H1 (cell line): ENCODE measurements at regions not wholly inside any gene's neighbourhood (a gene's known extent, or its start where the extent isn't known, plus 50 kb on each side); places are given as distances from the start of the nearest gene placed in this dataset.

ENCODE experiments used
- CTCF ChIA-PET: fragments of 300-600 bp; sonication (Branson Sonifier 250); formaldehyde crosslinking; loops from one replicate; lab custom pipeline; 2021; ENCODE audit not compliant: partially characterized antibody; lab: Charles Lee
- POLR2A ChIA-PET: fragments of 300-600 bp; sonication (Branson Sonifier 250); formaldehyde crosslinking; loops from one replicate; lab custom pipeline; 2021; ENCODE audit warnings: inconsistent platforms; ENCODE audit not compliant: partially characterized antibody; lab: Charles Lee
- DNase-seq, 2 experiments: peaks; one replicate each; pipeline versions ENCODE4 v3.0.0 to v3.0.0-alpha.2; 2010 to 2022; ENCODE audit warnings: low spot score in 2 of 2, low read depth in 1 of 2, mixed read lengths in 1 of 2
- FAIRE-seq: peaks from 2 replicates; lab custom pipeline; 2011; peaks lifted over from hg19 to GRCh38; lab: Jason Lieb, UNC
- H2AFZ ChIP-seq: 2 replicates; pipeline ENCODE4 v1.8.1; 2012; ENCODE audit warnings: low read length, inconsistent platforms
- H2AK5ac ChIP-seq: 2 replicates; pipeline ENCODE4 v1.6.1; 2013; ENCODE audit warnings: low read depth, low read length
- H2BK120ac ChIP-seq: replicated peaks from 2 replicates; pipeline ENCODE3; 2013; ENCODE audit warnings: low read depth, low read length, inconsistent platforms
- H2BK12ac ChIP-seq: 2 replicates; pipeline ENCODE4 v1.6.1; 2013; ENCODE audit warnings: low read depth, low read length
- H2BK15ac ChIP-seq: 2 replicates; pipeline ENCODE4 v1.6.1; 2013; ENCODE audit warnings: low read length
- H2BK20ac ChIP-seq: 2 replicates; pipeline ENCODE4 v1.6.1; 2013; ENCODE audit warnings: low read length
- H2BK5ac ChIP-seq: 2 replicates; pipeline ENCODE4 v1.6.1; 2013; ENCODE audit warnings: low read depth, low read length
- H3K14ac ChIP-seq: 2 replicates; pipeline ENCODE4 v1.6.1; 2013; ENCODE audit warnings: inconsistent platforms; ENCODE audit not compliant: insufficient read length
- H3K18ac ChIP-seq: 2 replicates; pipeline ENCODE4 v1.6.1; 2013; ENCODE audit warnings: low read length; ENCODE audit errors: extremely low read depth
- H3K23ac ChIP-seq: 2 replicates; pipeline ENCODE4 v1.6.1; 2013; ENCODE audit warnings: inconsistent platforms; ENCODE audit not compliant: insufficient read length
- H3K23me2 ChIP-seq: 2 replicates; pipeline ENCODE4 v1.6.1; 2013; ENCODE audit warnings: low read depth, low read length
- H3K27ac ChIP-seq: 2 replicates; pipeline ENCODE4 v1.6.1; 2011; ENCODE audit warnings: low read depth, low read length, inconsistent platforms
- H3K27me3 ChIP-seq, 4 experiments: replicated peaks in 1 of 4; 1 replicate in 1 of 4; 2 replicates in 3 of 4; pipeline versions ENCODE4 v1.6.1 to v1.8.1; 2011 to 2013; ENCODE audit warnings: low read length in 3 of 4, mild to moderate bottlenecking in 3 of 4, inconsistent platforms in 2 of 4, mixed read lengths in 2 of 4, moderate library complexity in 1 of 4; ENCODE audit not compliant: control insufficient read depth in 3 of 4, insufficient read depth in 3 of 4; ENCODE audit errors: extremely low read depth in 1 of 4
- H3K36me3 ChIP-seq, 4 experiments: 2 replicates each; pipeline versions ENCODE4 v1.6.1 to v1.8.1; 2011 to 2013; ENCODE audit warnings: mild to moderate bottlenecking in 4 of 4, low read length in 3 of 4, moderate library complexity in 2 of 4, control low read depth in 1 of 4, inconsistent platforms in 1 of 4; ENCODE audit not compliant: insufficient read depth in 4 of 4, control insufficient read depth in 2 of 4
- H3K4ac ChIP-seq: replicated peaks from 2 replicates; pipeline ENCODE3; 2013; ENCODE audit warnings: low read length, low read depth, mixed read lengths, inconsistent platforms; ENCODE audit not compliant: insufficient read length
- H3K4me1 ChIP-seq, 4 experiments: replicated peaks in 1 of 4; 1 replicate in 1 of 4; 2 replicates in 3 of 4; pipeline versions ENCODE4 v1.6.1 to v1.8.1; 2011 to 2013; ENCODE audit warnings: low read length in 3 of 4, inconsistent platforms in 2 of 4, mixed read lengths in 1 of 4; ENCODE audit not compliant: insufficient read depth in 4 of 4, control insufficient read depth in 3 of 4
- H3K4me2 ChIP-seq, 2 experiments: 2 replicates each; pipeline versions ENCODE4 v1.6.1 to v1.8.1; 2011 to 2013; ENCODE audit warnings: low read depth in 2 of 2, low read length in 2 of 2, control low read depth in 1 of 2, inconsistent platforms in 1 of 2, mild to moderate bottlenecking in 1 of 2; ENCODE audit not compliant: insufficient read depth in 1 of 2
- H3K4me3 ChIP-seq, 4 experiments: fragments of 200-600, 300-600 bp in 1 of 4; sonication (generic), shearing (Covaris generic), sonication (Bioruptor Twin) in 1 of 4; 2 replicates each; pipeline versions ENCODE4 v1.5.1 to v1.8.1; 2011 to 2016; ENCODE audit warnings: low read length in 4 of 4, low read depth in 3 of 4, control low read depth in 2 of 4, inconsistent platforms in 2 of 4, mild to moderate bottlenecking in 2 of 4, mixed read lengths in 1 of 4, moderate library complexity in 1 of 4; ENCODE audit not compliant: insufficient read depth in 2 of 4; ENCODE audit errors: extremely low read depth in 1 of 4
- H3K56ac ChIP-seq: replicated peaks from 2 replicates; pipeline ENCODE3; 2013; ENCODE audit warnings: low read depth, mild to moderate bottlenecking, mixed read lengths, low read length, inconsistent platforms; ENCODE audit not compliant: insufficient read length
- H3K79me1 ChIP-seq: 2 replicates; pipeline ENCODE4 v1.6.1; 2013; ENCODE audit warnings: low read depth, low read length, control low read depth
- H3K79me2 ChIP-seq, 2 experiments: 2 replicates each; pipeline versions ENCODE4 v1.6.1 to v1.8.1; 2012 to 2013; ENCODE audit warnings: low read length in 2 of 2, mild to moderate bottlenecking in 2 of 2, inconsistent platforms in 1 of 2; ENCODE audit not compliant: insufficient read depth in 2 of 2, control insufficient read depth in 1 of 2
- H3K9ac ChIP-seq, 4 experiments: replicated peaks in 1 of 4; 1 replicate in 1 of 4; 2 replicates in 3 of 4; pipeline versions ENCODE4 v1.6.1 to v1.8.1; 2011 to 2013; ENCODE audit warnings: low read depth in 3 of 4, low read length in 3 of 4, control low read depth in 2 of 4, mild to moderate bottlenecking in 2 of 4, moderate library complexity in 2 of 4, inconsistent platforms in 1 of 4; ENCODE audit errors: extremely low read depth in 1 of 4
- H3K9me3 ChIP-seq, 2 experiments: 2 replicates each; pipeline versions ENCODE4 v1.6.1 to v1.8.1; 2012 to 2013; ENCODE audit warnings: mild to moderate bottlenecking in 2 of 2, moderate library complexity in 2 of 2, control low read depth in 1 of 2, inconsistent platforms in 1 of 2, low read depth in 1 of 2, low read length in 1 of 2, mixed read lengths in 1 of 2; ENCODE audit not compliant: insufficient read depth in 2 of 2
- H4K20me1 ChIP-seq, 2 experiments: replicated peaks in 1 of 2; 2 replicates each; pipeline versions ENCODE3 to v1.8.1; 2011 to 2013; ENCODE audit warnings: inconsistent platforms in 2 of 2, low read length in 2 of 2, mild to moderate bottlenecking in 1 of 2; ENCODE audit not compliant: insufficient read depth in 2 of 2, control insufficient read depth in 1 of 2
- H4K5ac ChIP-seq: 2 replicates; pipeline ENCODE4 v1.6.1; 2013; ENCODE audit warnings: low read length, low read depth, mixed read lengths, inconsistent platforms; ENCODE audit not compliant: insufficient read length
- H4K8ac ChIP-seq: 2 replicates; pipeline ENCODE4 v1.8.0; 2013; ENCODE audit warnings: mild to moderate bottlenecking, moderate library complexity, low read length, inconsistent platforms; ENCODE audit not compliant: insufficient read depth; ENCODE audit errors: extremely low read depth
- H4K91ac ChIP-seq: replicated peaks from 2 replicates; pipeline ENCODE3; 2013; ENCODE audit warnings: low read length, mixed read lengths, inconsistent platforms; ENCODE audit not compliant: insufficient read length
- ATF3 ChIP-seq: IDR thresholded peaks from 2 replicates; pipeline ENCODE4 v1.6.1; 2011; ENCODE audit warnings: low read depth, mild to moderate bottlenecking, low read length; ENCODE audit not compliant: insufficient read depth
- CEBPB ChIP-seq: IDR thresholded peaks from 2 replicates; pipeline ENCODE4 v1.6.1; 2012; ENCODE audit warnings: low read depth, low read length
- CTCF ChIP-seq, 3 experiments: IDR thresholded peaks; 1 replicate in 2 of 3; 2 replicates in 1 of 3; pipeline versions ENCODE4 v1.5.1 to v1.6.1; 2011; ENCODE audit warnings: low read length in 3 of 3, mild to moderate bottlenecking in 3 of 3, inconsistent platforms in 2 of 3, low read depth in 1 of 3, moderate library complexity in 1 of 3; ENCODE audit not compliant: insufficient read depth in 1 of 3; ENCODE audit errors: control extremely low read depth in 1 of 3
- FOSL1 ChIP-seq: IDR thresholded peaks from 2 replicates; pipeline ENCODE4 v1.6.1; 2011; ENCODE audit warnings: mild to moderate bottlenecking, low read depth, low read length, moderate library complexity; ENCODE audit not compliant: insufficient read depth
- JUND ChIP-seq: IDR thresholded peaks from 2 replicates; pipeline ENCODE4 v1.6.1; 2011; ENCODE audit warnings: mild to moderate bottlenecking, improper control_type of control experiment, low read length
- KDM4A ChIP-seq: IDR thresholded peaks from one replicate; pipeline ENCODE4 v1.7.1; 2012; ENCODE audit warnings: low read depth, mild to moderate bottlenecking, moderate library complexity, low read length, inconsistent platforms; ENCODE audit not compliant: severe bottlenecking
- POLR2A ChIP-seq, 2 experiments: IDR thresholded peaks; 1 replicate in 1 of 2; 2 replicates in 1 of 2; pipeline ENCODE4 v1.6.1; 2011; ENCODE audit warnings: low read depth in 2 of 2, low read length in 2 of 2, mild to moderate bottlenecking in 2 of 2; ENCODE audit errors: control extremely low read depth in 1 of 2
- SP4 ChIP-seq: IDR thresholded peaks from 2 replicates; pipeline ENCODE4 v1.6.1; 2012; ENCODE audit warnings: low read length, inconsistent platforms
- SUZ12 ChIP-seq: fragments of 200-600 bp; sonication (generic); IDR thresholded peaks from 2 replicates; pipeline ENCODE4 v1.6.1; 2012; ENCODE audit warnings: mild to moderate bottlenecking, inconsistent platforms, low read length, moderate library complexity, mixed read lengths
- TAF7 ChIP-seq: optimal IDR thresholded peaks from 2 replicates; pipeline ENCODE3; 2011; ENCODE audit warnings: low read depth, mild to moderate bottlenecking, inconsistent platforms, low read length, moderate library complexity, borderline replicate concordance
- WGBS, 2 experiments: shearing (Covaris generic) in 1 of 2; methylation state at CpG; one replicate each; pipeline versions ENCODE4 v1.1.6 to v1.1.7; 2013 to 2015; ENCODE audit warnings: low lambda C conversion rate in 2 of 2, mixed read lengths in 2 of 2, inconsistent platforms in 1 of 2, low coverage in 1 of 2, missing lambda C conversion rate in 1 of 2; ENCODE audit not compliant: insufficient replicate concordance in 2 of 2, insufficient coverage in 1 of 2, insufficient read length in 1 of 2; ENCODE audit errors: extremely low coverage in 1 of 2, missing lambda C conversion rate in 1 of 2; 5-methylcytosine and 5-hydroxymethylcytosine counted together

- no peak for TF ChIP-seq CEBPB
These were observed 175.7 kb upstream of the CARD18 start (continued) for GRCh38 chr11:105315287-105315686.

- no peak overlapping the region for H3K23ac ChIP-seq
- H3K4me3 ChIP-seq, result no peak overlapping the region
- H2BK12ac ChIP-seq, result no peak overlapping the region
- H4K20me1 ChIP-seq, result no peaks in the 10 kb centered on the region
- H3K18ac ChIP-seq, result no peak overlapping the region
- H3K27me3 ChIP-seq, result peaks cover 0 to 1% (median 0%) of the 10 kb centered on the region in 4 experiments; a peak in 1 of 7 replicates
- H2BK20ac ChIP-seq, result no peak overlapping the region
- no peaks in the 10 kb centered on the region for H3K4me1 ChIP-seq
- no peak overlapping the region for H3K9ac ChIP-seq
- no peak overlapping the region for H4K91ac ChIP-seq
- H2BK5ac ChIP-seq, result no peak overlapping the region
- H3K23me2 ChIP-seq, result no peaks in the 10 kb centered on the region
- no peak overlapping the region for H3K56ac ChIP-seq
- H3K79me2 ChIP-seq, result no peaks in the 10 kb centered on the region
- no peak overlapping the region for H4K8ac ChIP-seq
- FAIRE-seq (no peak), DNase-seq (no peak)
- H3K4ac ChIP-seq, result no peak overlapping the region
- H3K14ac ChIP-seq, result no peak overlapping the region
- H2AFZ ChIP-seq, result no peak overlapping the region
- H4K5ac ChIP-seq, result no peak overlapping the region
- POLR2A ChIA-PET, result no interaction called here
- no peak overlapping the region for H2BK120ac ChIP-seq
- no peaks in the 10 kb centered on the region for H3K36me3 ChIP-seq
- 94% methylated on average over 2 of the region's 2 CpGs; no CpG with 5 or more reads in 1 of the 2 experiments for WGBS, 2 experiments
- no peaks in the 10 kb centered on the region for H3K79me1 ChIP-seq
- no peak overlapping the region for H3K27ac ChIP-seq
- no peak overlapping the region for H2BK15ac ChIP-seq
- CTCF ChIA-PET, result interaction anchor here (0.6 to 1.8 kb wide), 2 partner anchors 10 to 1225 kb away, joined by 4 to 5 read pairs; no protein-coding TSS in a partner anchor
- H3K4me2 ChIP-seq, result no peak overlapping the region
- no peak overlapping the region for H2AK5ac ChIP-seq
- no peaks in the 10 kb centered on the region for H3K9me3 ChIP-seq
- TF ChIP-seq ATF3, result no peak
- TF ChIP-seq POLR2A (IDR thresholded peaks at IDR 0.05; ENCODE audit: control extremely low read depth in 1 of 2, low read depth in 2 of 2, low read length in 2 of 2), result no peak
- no peak for TF ChIP-seq KDM4A
- no peak for TF ChIP-seq JUND
- TF ChIP-seq FOSL1, result no peak
- TF ChIP-seq TAF7, result no peak
- no peak for TF ChIP-seq SUZ12
- TF ChIP-seq CTCF (IDR thresholded peaks at IDR 0.05; ENCODE audit: control extremely low read depth in 1 of 3, insufficient read depth in 1 of 3, low read depth in 1 of 3, low read length in 3 of 3), result no peak
- no peak for TF ChIP-seq SP4
These were observed 172.7 kb upstream of the CARD18 start for GRCh38 chr11:105312266-105312665.
